ENCODE measurements at regions not wholly inside any gene's neighbourhood (a gene's known extent, or its start where the extent isn't known, plus 50 kb on each side); places are given as distances from the start of the nearest gene placed in this dataset.

DNA sequence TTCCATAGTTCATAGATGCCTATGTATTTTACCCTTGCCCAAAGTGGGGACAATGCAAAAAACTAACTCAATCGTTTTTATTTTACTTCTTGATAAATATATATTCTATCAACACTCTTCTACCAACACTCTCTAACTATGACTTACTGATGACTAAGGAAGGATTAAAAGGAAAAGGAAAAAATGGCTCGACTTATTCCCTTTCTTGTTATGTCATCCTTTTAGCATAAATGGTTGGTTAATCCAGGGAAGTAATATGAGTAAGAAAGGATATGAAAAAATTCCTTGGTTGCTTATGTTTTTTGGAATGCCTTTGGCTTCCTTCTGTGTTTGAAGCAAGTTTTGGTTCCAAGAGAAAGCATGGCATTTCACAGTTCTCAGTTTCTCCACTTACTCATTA lies 1087.1 kb downstream of the C4orf33 start:
- H3K4me3 ChIP-seq (ENCODE audit: low read depth, low read length), result no peak overlapping the region
- TF ChIP-seq, protein P1, sequence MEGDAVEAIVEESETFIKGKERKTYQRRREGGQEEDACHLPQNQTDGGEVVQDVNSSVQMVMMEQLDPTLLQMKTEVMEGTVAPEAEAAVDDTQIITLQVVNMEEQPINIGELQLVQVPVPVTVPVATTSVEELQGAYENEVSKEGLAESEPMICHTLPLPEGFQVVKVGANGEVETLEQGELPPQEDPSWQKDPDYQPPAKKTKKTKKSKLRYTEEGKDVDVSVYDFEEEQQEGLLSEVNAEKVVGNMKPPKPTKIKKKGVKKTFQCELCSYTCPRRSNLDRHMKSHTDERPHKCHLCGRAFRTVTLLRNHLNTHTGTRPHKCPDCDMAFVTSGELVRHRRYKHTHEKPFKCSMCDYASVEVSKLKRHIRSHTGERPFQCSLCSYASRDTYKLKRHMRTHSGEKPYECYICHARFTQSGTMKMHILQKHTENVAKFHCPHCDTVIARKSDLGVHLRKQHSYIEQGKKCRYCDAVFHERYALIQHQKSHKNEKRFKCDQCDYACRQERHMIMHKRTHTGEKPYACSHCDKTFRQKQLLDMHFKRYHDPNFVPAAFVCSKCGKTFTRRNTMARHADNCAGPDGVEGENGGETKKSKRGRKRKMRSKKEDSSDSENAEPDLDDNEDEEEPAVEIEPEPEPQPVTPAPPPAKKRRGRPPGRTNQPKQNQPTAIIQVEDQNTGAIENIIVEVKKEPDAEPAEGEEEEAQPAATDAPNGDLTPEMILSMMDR (IDR thresholded peaks at IDR 0.05; ENCODE audit: insufficient read depth, low read length), result no peak
- no peak for DNase-seq (ENCODE audit: low read depth)

- TF ChIP-seq, protein P1 (IDR thresholded peaks at IDR 0.05; ENCODE audit: insufficient read depth, low read length), result no peak
- no peak overlapping the region for H3K4me3 ChIP-seq (ENCODE audit: low read depth, low read length)
- no peak for DNase-seq (ENCODE audit: low read depth)
Observed at GRCh38 chr4:130183766-130184165, 1087.8 kb downstream of the C4orf33 start.

GRCh38 chr4:130185123-130185522 lies 1089.2 kb downstream of the C4orf33 start:
- DNase-seq (ENCODE audit: low read depth), result no peak
- H3K4me3 ChIP-seq (ENCODE audit: low read depth, low read length), result no peak overlapping the region
- TF ChIP-seq, protein P1 (IDR thresholded peaks at IDR 0.05; ENCODE audit: insufficient read depth, low read length), result no peak

DNA sequence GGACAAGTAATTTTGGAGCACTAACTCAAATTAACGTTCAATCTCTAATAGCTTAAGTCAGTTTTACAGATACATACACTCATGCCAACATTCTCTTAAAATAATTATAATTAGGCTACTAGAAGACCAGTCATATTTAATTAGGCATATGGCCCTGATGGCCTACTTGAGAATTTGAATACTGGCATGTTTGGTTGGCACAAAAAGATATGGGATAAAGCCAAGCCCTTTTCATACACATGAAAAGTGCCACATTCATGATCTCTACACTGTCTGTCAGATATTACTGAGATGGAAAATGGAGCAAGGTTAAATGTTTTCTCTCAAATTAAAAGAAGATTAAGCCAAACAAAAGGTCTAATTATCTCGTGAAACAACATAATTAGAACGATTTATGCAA lies 1091.0 kb downstream of the C4orf33 start:
- H3K4me3 ChIP-seq (ENCODE audit: low read depth, low read length), result no peak overlapping the region
- no peak for DNase-seq (ENCODE audit: low read depth)
- TF ChIP-seq, protein P1 (IDR thresholded peaks at IDR 0.05; ENCODE audit: insufficient read depth, low read length), result no peak

GRCh38 chr4:130187587-130187986 lies 1091.6 kb downstream of the C4orf33 start:
- H3K4me3 ChIP-seq (ENCODE audit: low read depth, low read length), result no peak overlapping the region
- TF ChIP-seq, protein P1 (IDR thresholded peaks at IDR 0.05; ENCODE audit: insufficient read depth, low read length), result no peak
- no peak for DNase-seq (ENCODE audit: low read depth)

- DNase-seq (ENCODE audit: low read depth), result no peak
- no peak overlapping the region for H3K4me3 ChIP-seq (ENCODE audit: low read depth, low read length)
- TF ChIP-seq, protein P1 (IDR thresholded peaks at IDR 0.05; ENCODE audit: insufficient read depth, low read length), result no peak
Observed at GRCh38 chr4:130192787-130193186, 1096.8 kb downstream of the C4orf33 start.

- DNase-seq (ENCODE audit: low read depth), result no peak
- TF ChIP-seq, protein P1 (IDR thresholded peaks at IDR 0.05; ENCODE audit: insufficient read depth, low read length), result no peak
- H3K4me3 ChIP-seq (ENCODE audit: low read depth, low read length), result no peak overlapping the region
Observed at GRCh38 chr4:130197946-130198345, 1102.0 kb downstream of the C4orf33 start.
